ENCODE measurements at regions not wholly inside any gene's neighbourhood (a gene's known extent, or its start where the extent isn't known, plus 50 kb on each side); places are given as distances from the start of the nearest gene placed in this dataset.

GRCh38 chr5:155507363-155507762 is 493.8 kb downstream of the KIF4B start (continued):
- TF ChIP-seq ATF3 (IDR thresholded peaks at IDR 0.05) (no peak), SP1 (IDR thresholded peaks at IDR 0.05) (no peak), HNF4A (conservative IDR thresholded peaks at IDR 0.05) (no peak)

GRCh38 chr5:155508673-155509072 is 495.1 kb downstream of the KIF4B start:
- Histone ChIP-seq H3K27ac (ENCODE audit: low read depth in 1 of 2, low read length in 2 of 2) (no peak overlapping the region), H3K4me1 (ENCODE audit: control insufficient read depth in 4 of 4, insufficient read depth in 4 of 4, low read length in 3 of 4) (peaks cover 2 to 5% (median 3%) of the 10 kb centered on the region in 4 donors), H3K27me3 (ENCODE audit: control insufficient read depth in 4 of 4, insufficient read depth in 4 of 4, low read length in 3 of 4) (no peaks in the 10 kb centered on the region), H3K9me3 (ENCODE audit: control insufficient read depth in 4 of 4, low read length in 3 of 4) (no peaks in the 10 kb centered on the region), H3K4me3 (ENCODE audit: low read depth in 1 of 3, low read length in 3 of 3) (no peak overlapping the region), H3K36me3 (ENCODE audit: control insufficient read depth in 4 of 4, insufficient read depth in 3 of 4, low read depth in 1 of 4, low read length in 3 of 4) (no peaks in the 10 kb centered on the region), H3K9ac (ENCODE audit: low read depth in 1 of 2, low read length in 2 of 2) (no peak overlapping the region)
- peak; percentile 37 to 56 for TF ChIP-seq RAD21 (IDR thresholded peaks at IDR 0.05)
- TF ChIP-seq HNF4G (IDR thresholded peaks at IDR 0.05): peak; percentile 57
- no peak for TF ChIP-seq YY1 (IDR thresholded peaks at IDR 0.05)
- TF ChIP-seq CTCF (IDR thresholded peaks at IDR 0.05; ENCODE audit: low read depth, low read length, missing input control): no peak
- TF ChIP-seq MAX (IDR thresholded peaks at IDR 0.05): no peak
- TF ChIP-seq RXRA (IDR thresholded peaks at IDR 0.05): peak; percentile 70 to 73
- peak; percentile 85 to 89 for TF ChIP-seq HNF4A (conservative IDR thresholded peaks at IDR 0.05)
- TF ChIP-seq JUND (IDR thresholded peaks at IDR 0.05): no peak
- TF ChIP-seq EGR1 (IDR thresholded peaks at IDR 0.05; ENCODE audit: low read depth in 2 of 2): no peak
- no peak for TF ChIP-seq ATF3 (IDR thresholded peaks at IDR 0.05)
- TF ChIP-seq SP1 (IDR thresholded peaks at IDR 0.05): peak; percentile 56
- 46% methylated on average over 3 of the region's 3 CpGs for WGBS
- DNase-seq (ENCODE audit: low spot score): no peak

GRCh38 chr5:155512329-155512728 is 498.8 kb downstream of the KIF4B start:
- WGBS: 87% methylated on average over 1 of the region's 1 CpG
- H3K27me3 ChIP-seq (ENCODE audit: control insufficient read depth in 4 of 4, insufficient read depth in 4 of 4, low read length in 3 of 4): no peaks in the 10 kb centered on the region
- H3K9me3 ChIP-seq (ENCODE audit: control insufficient read depth in 4 of 4, low read length in 3 of 4): no peaks in the 10 kb centered on the region
- DNase-seq (ENCODE audit: low spot score): no peak
- H3K27ac ChIP-seq (ENCODE audit: low read depth in 1 of 2, low read length in 2 of 2): no peak overlapping the region
- no peak overlapping the region for H3K9ac ChIP-seq (ENCODE audit: low read depth in 1 of 2, low read length in 2 of 2)
- H3K36me3 ChIP-seq (ENCODE audit: control insufficient read depth in 4 of 4, insufficient read depth in 3 of 4, low read depth in 1 of 4, low read length in 3 of 4): no peaks in the 10 kb centered on the region
- TF ChIP-seq MAX (IDR thresholded peaks at IDR 0.05) (no peak), NR2F2 (IDR thresholded peaks at IDR 0.05) (no peak), CTCF (IDR thresholded peaks at IDR 0.05; ENCODE audit: low read depth, low read length, missing input control) (no peak), YY1 (IDR thresholded peaks at IDR 0.05) (no peak), HNF4A (conservative IDR thresholded peaks at IDR 0.05) (no peak), HNF4G (IDR thresholded peaks at IDR 0.05) (no peak), ZBTB33 (IDR thresholded peaks at IDR 0.05) (no peak), FOXA2 (IDR thresholded peaks at IDR 0.05) (no peak), RAD21 (IDR thresholded peaks at IDR 0.05) (no peak)
- H3K4me3 ChIP-seq (ENCODE audit: low read depth in 1 of 3, low read length in 3 of 3): no peak overlapping the region
- peaks cover 2 to 5% (median 3%) of the 10 kb centered on the region in 4 donors for H3K4me1 ChIP-seq (ENCODE audit: control insufficient read depth in 4 of 4, insufficient read depth in 4 of 4, low read length in 3 of 4)

Data from liver (tissue), 8 donors.